Cardiac fibroblast (primary cell): ENCODE measurements at regions not wholly inside any gene's neighbourhood (a gene's known extent, or its start where the extent isn't known, plus 50 kb on each side); places are given as distances from the start of the nearest gene placed in this dataset.

Experiments
- DNase-seq, 2 donors: peaks; one replicate each; pipeline versions ENCODE4 v3.0.0 to v3.0.0-alpha.2; 2010; ENCODE audit warnings: low read depth in 2 of 2
- H3K4me3 ChIP-seq, 2 donors: replicated peaks in 1 of 2; 1 replicate in 1 of 2; 2 replicates in 1 of 2; pipeline ENCODE4 v1.5.1; 2011; ENCODE audit warnings: low read depth in 2 of 2, low read length in 2 of 2, mild to moderate bottlenecking in 2 of 2, moderate library complexity in 1 of 2
- CTCF ChIP-seq: IDR thresholded peaks from one replicate; pipeline ENCODE4 v1.5.1; 2011; ENCODE audit warnings: low read depth, mild to moderate bottlenecking, low read length, inconsistent platforms

GRCh38 chr16:86709902-86710601, 131.7 kb downstream of the FOXL1 start:
- no peak overlapping the region for H3K4me3 ChIP-seq
- DNase-seq: no peak
- TF ChIP-seq CTCF: no peak

GRCh38 chr16:86710602-86710950, 132.2 kb downstream of the FOXL1 start:
- no peak for DNase-seq
- H3K4me3 ChIP-seq: no peak overlapping the region
- no peak for TF ChIP-seq CTCF

DNA sequence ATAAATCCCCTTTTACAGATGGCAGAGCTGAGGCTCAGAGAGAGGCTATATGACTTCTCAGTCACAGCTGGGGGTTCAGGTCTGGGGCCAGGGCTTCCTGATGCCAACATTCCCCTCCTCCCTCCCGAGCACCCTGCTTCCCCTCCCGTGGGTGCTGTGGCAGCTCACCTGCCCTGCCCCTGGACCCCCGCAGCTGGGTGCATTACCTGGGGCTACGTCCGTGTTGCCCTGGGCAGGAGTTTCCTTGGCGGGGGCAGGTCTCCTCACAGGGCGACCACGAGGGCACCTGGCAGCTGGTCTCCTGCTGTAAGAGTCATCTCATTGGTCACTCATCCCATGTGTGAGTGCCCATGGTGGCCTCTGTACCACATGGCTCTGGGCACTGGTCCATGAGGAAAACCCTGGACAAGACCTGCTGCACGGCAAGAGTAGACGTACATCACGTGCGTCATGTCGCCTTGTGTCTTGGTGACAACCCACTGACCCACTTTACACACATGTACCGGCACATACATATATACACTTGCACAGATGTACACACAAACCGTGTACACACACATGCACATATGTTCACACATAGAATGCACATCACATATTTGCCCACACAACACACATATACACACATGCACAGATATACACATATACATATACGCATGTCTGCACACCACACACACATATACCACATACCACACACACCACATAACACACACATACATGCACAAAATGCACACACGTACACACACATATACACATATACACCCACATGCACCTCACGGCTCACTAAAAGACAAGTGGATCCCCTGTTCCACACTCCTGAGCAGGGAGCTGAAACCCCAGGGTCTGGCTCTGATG, 134.0 kb downstream of the FOXL1 start:
- no peak for TF ChIP-seq CTCF

GRCh38 chr16:86713021-86713631, 134.8 kb downstream of the FOXL1 start:
- no peak for DNase-seq
- no peak overlapping the region for H3K4me3 ChIP-seq
- no peak for TF ChIP-seq CTCF

More for the DNA sequence above, 134.0 kb downstream of the FOXL1 start:
- H3K4me3 ChIP-seq: no peak overlapping the region
- DNase-seq: no peak

GRCh38 chr16:86714166-86714565, 135.8 kb downstream of the FOXL1 start:
- H3K4me3 ChIP-seq: no peak overlapping the region
- DNase-seq: peak in 1 of 2 donors; percentile 53
- TF ChIP-seq CTCF: no peak

DNA sequence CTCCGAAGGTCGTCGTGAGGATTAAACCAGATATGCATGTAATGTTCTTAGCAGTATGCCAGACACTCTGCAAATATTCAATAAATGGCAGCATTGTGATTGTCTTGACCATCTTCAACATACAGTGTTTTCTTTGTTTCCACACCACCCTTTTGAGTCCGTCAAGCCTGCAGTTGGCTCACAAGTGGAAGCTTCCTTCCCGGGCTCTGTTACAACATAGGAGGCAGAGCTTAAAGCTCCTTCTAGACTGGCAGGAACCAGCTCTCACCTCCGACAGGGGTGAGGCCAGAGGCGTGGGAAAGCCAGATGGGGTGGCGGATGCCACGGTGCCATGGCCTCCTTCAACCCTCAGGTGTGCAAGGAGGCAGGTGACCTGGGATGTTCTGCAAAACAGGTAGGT, 138.3 kb downstream of the FOXL1 start:
- H3K4me3 ChIP-seq: no peak overlapping the region
- TF ChIP-seq CTCF: no peak
- DNase-seq: no peak
